GM23338 (cell line): ENCODE measurements at regions not wholly inside any gene's neighbourhood (a gene's known extent, or its start where the extent isn't known, plus 50 kb on each side); places are given as distances from the start of the nearest gene placed in this dataset.

ENCODE experiments used
- ATAC-seq: fragments of 200-7000 bp; cut with Tn5 transposase; 3 replicates; pipeline ENCODE4 v1.9.1; 2020
- DNase-seq: peaks from one replicate; pipeline ENCODE4 v3.0.0-alpha.2; 2015; ENCODE audit warnings: low spot score
- H2AFZ ChIP-seq: fragments of 200-600 bp; sonication (generic); 2 replicates; pipeline ENCODE4 v1.8.0; 2016; ENCODE audit warnings: antibody characterized with exemption, mild to moderate bottlenecking, moderate library complexity
- H3F3A ChIP-seq: fragments of 200-600 bp; sonication (generic); replicated peaks from 2 replicates; pipeline ENCODE4 v1.8.0; 2017; ENCODE audit warnings: antibody characterized with exemption, mixed run types, low read depth
- H3K27ac ChIP-seq: fragments of 200-600 bp; sonication (generic); 2 replicates; pipeline ENCODE4 v1.6.1; 2016; ENCODE audit warnings: low read depth
- H3K27me3 ChIP-seq: fragments of 200-600 bp; sonication (generic); 2 replicates; pipeline ENCODE4 v1.8.0; 2016; ENCODE audit warnings: mild to moderate bottlenecking, mixed run types, moderate library complexity; ENCODE audit not compliant: insufficient read depth
- H3K36me3 ChIP-seq: fragments of 200-600 bp; sonication (generic); 2 replicates; pipeline ENCODE4 v1.8.0; 2016; ENCODE audit warnings: mild to moderate bottlenecking; ENCODE audit not compliant: insufficient read depth
- H3K4me1 ChIP-seq: fragments of 200-600 bp; sonication (generic); 2 replicates; pipeline ENCODE4 v1.8.0; 2016; ENCODE audit warnings: mild to moderate bottlenecking, moderate library complexity; ENCODE audit not compliant: insufficient read depth
- H3K4me2 ChIP-seq: fragments of 200-600 bp; sonication (generic); 2 replicates; pipeline ENCODE4 v1.7.1; 2017; ENCODE audit warnings: mixed run types
- H3K4me3 ChIP-seq: fragments of 200-600 bp; sonication (generic); 2 replicates; pipeline ENCODE4 v1.6.1; 2016; ENCODE audit warnings: mixed run types
- H3K79me2 ChIP-seq: fragments of 200-600 bp; sonication (generic); replicated peaks from 2 replicates; pipeline ENCODE4 v1.8.0; 2017; ENCODE audit warnings: mild to moderate bottlenecking; ENCODE audit not compliant: insufficient read depth
- H3K9me2 ChIP-seq: fragments of 200-600 bp; sonication (generic); 2 replicates; pipeline ENCODE4 v1.8.0; 2017; ENCODE audit not compliant: insufficient read depth
- H4K20me1 ChIP-seq: fragments of 200-600 bp; sonication (generic); replicated peaks from 2 replicates; pipeline ENCODE4 v1.8.0; 2017; ENCODE audit warnings: mild to moderate bottlenecking; ENCODE audit not compliant: insufficient read depth
- H3K27ac Mint-ChIP-seq: 2 replicates; pipeline ENCODE4 v1.8.0; 2020; ENCODE audit warnings: inconsistent platforms, mild to moderate bottlenecking, moderate library complexity, mixed read lengths
- H3K27me3 Mint-ChIP-seq: 3 replicates; pipeline ENCODE4 v1.8.0; 2022; ENCODE audit warnings: low read depth, mild to moderate bottlenecking, moderate library complexity, mixed read lengths, inconsistent platforms; ENCODE audit not compliant: insufficient read depth, poor library complexity
- H3K36me3 Mint-ChIP-seq: 3 replicates; pipeline ENCODE4 v1.8.0; 2021; ENCODE audit warnings: low read depth, mild to moderate bottlenecking, inconsistent platforms, moderate library complexity, mixed read lengths
- H3K4me1 Mint-ChIP-seq: 3 replicates; pipeline ENCODE4 v1.8.0; 2020; ENCODE audit warnings: mild to moderate bottlenecking, inconsistent platforms, mixed read lengths
- H3K4me3 Mint-ChIP-seq: 3 replicates; pipeline ENCODE4 v1.8.0; 2021; ENCODE audit warnings: moderate library complexity, mild to moderate bottlenecking, inconsistent platforms, mixed read lengths
- H3K9me3 Mint-ChIP-seq: 3 replicates; pipeline ENCODE4 v1.8.0; 2020; ENCODE audit warnings: moderate library complexity, mild to moderate bottlenecking, inconsistent platforms, mixed read lengths
- CTCF ChIP-seq, 2 experiments: fragments of 200-600 bp in 1 of 2; sonication (generic) in 1 of 2; conservative IDR thresholded peaks; 2 replicates each; pipeline versions ENCODE4 v1.5.1 to v1.6.1; 2016 to 2017; ENCODE audit warnings: antibody characterized with exemption in 2 of 2, low read depth in 2 of 2, mild to moderate bottlenecking in 2 of 2, moderate library complexity in 1 of 2
- JUNB ChIP-seq: IDR thresholded peaks from one replicate; pipeline ENCODE4 v1.6.1; 2016; ENCODE audit warnings: antibody characterized with exemption; ENCODE audit not compliant: unreplicated experiment
- NANOG ChIP-seq: IDR thresholded peaks from 2 replicates; pipeline ENCODE4 v1.6.1; 2016; ENCODE audit warnings: antibody characterized with exemption, borderline replicate concordance
- POLR2AphosphoS5 ChIP-seq: IDR thresholded peaks from 2 replicates; pipeline ENCODE4 v1.6.1; 2016; ENCODE audit warnings: antibody characterized with exemption, low read depth
- STAT1 ChIP-seq: IDR thresholded peaks from one replicate; pipeline ENCODE4 v1.6.1; 2016; ENCODE audit warnings: antibody characterized with exemption; ENCODE audit not compliant: unreplicated experiment
- ZNF114 ChIP-seq: fragments of 250-450 bp; sonication (Bioruptor Pico); IDR thresholded peaks from 2 replicates; pipeline ENCODE4 v1.5.0; 2020; ENCODE audit warnings: mild to moderate bottlenecking, moderate library complexity
- TF ChIP-seq, protein P1 (sequence below): fragments of 250-450 bp; sonication (Bioruptor Pico); IDR thresholded peaks from 2 replicates; pipeline ENCODE4 v1.5.0; 2020; ENCODE audit warnings: mild to moderate bottlenecking, moderate library complexity

DNA sequence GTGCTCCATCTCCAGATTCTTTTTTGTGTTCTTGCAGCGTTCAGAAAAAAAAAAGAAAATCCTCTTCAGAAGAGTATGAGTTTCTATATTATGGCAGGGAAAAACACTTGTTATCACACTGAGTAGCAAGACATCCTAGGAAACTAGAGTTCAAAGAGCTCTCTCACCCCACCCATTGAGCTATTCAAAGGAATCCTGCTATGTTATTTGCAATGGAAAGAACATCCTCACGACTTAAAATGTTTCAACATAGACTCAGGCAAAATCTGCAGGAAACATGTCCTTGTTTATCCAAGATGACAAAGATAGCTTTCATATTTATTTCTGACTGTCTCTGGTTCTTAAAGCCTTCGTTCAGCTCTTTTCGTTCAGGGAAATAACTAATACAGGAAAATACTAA, 331.6 kb upstream of the ANO5 start:
- peak; percentile 83 for ATAC-seq
- Histone ChIP-seq H3K4me3 (no peak overlapping the region), H4K20me1 (no peaks in the 10 kb centered on the region), H3K36me3 (no peaks in the 10 kb centered on the region), H3K27ac (no peak overlapping the region), H2AFZ (no peak overlapping the region), H3K9me2 (no peaks in the 10 kb centered on the region), H3K4me1 (peaks cover 13% of the 10 kb centered on the region), H3K4me2 (0 out of 2 replicates have a peak overlapping the region, but pooled peaks have one; percentile 4), H3K79me2 (no peaks in the 10 kb centered on the region), H3K27me3 (peaks cover 13% of the 10 kb centered on the region; the same call in 1 of the 2 replicates), H3F3A (no peaks in the 10 kb centered on the region)
- peaks cover 15% of the 10 kb centered on the region for H3K4me1 Mint-ChIP-seq
- TF ChIP-seq, protein P1, sequence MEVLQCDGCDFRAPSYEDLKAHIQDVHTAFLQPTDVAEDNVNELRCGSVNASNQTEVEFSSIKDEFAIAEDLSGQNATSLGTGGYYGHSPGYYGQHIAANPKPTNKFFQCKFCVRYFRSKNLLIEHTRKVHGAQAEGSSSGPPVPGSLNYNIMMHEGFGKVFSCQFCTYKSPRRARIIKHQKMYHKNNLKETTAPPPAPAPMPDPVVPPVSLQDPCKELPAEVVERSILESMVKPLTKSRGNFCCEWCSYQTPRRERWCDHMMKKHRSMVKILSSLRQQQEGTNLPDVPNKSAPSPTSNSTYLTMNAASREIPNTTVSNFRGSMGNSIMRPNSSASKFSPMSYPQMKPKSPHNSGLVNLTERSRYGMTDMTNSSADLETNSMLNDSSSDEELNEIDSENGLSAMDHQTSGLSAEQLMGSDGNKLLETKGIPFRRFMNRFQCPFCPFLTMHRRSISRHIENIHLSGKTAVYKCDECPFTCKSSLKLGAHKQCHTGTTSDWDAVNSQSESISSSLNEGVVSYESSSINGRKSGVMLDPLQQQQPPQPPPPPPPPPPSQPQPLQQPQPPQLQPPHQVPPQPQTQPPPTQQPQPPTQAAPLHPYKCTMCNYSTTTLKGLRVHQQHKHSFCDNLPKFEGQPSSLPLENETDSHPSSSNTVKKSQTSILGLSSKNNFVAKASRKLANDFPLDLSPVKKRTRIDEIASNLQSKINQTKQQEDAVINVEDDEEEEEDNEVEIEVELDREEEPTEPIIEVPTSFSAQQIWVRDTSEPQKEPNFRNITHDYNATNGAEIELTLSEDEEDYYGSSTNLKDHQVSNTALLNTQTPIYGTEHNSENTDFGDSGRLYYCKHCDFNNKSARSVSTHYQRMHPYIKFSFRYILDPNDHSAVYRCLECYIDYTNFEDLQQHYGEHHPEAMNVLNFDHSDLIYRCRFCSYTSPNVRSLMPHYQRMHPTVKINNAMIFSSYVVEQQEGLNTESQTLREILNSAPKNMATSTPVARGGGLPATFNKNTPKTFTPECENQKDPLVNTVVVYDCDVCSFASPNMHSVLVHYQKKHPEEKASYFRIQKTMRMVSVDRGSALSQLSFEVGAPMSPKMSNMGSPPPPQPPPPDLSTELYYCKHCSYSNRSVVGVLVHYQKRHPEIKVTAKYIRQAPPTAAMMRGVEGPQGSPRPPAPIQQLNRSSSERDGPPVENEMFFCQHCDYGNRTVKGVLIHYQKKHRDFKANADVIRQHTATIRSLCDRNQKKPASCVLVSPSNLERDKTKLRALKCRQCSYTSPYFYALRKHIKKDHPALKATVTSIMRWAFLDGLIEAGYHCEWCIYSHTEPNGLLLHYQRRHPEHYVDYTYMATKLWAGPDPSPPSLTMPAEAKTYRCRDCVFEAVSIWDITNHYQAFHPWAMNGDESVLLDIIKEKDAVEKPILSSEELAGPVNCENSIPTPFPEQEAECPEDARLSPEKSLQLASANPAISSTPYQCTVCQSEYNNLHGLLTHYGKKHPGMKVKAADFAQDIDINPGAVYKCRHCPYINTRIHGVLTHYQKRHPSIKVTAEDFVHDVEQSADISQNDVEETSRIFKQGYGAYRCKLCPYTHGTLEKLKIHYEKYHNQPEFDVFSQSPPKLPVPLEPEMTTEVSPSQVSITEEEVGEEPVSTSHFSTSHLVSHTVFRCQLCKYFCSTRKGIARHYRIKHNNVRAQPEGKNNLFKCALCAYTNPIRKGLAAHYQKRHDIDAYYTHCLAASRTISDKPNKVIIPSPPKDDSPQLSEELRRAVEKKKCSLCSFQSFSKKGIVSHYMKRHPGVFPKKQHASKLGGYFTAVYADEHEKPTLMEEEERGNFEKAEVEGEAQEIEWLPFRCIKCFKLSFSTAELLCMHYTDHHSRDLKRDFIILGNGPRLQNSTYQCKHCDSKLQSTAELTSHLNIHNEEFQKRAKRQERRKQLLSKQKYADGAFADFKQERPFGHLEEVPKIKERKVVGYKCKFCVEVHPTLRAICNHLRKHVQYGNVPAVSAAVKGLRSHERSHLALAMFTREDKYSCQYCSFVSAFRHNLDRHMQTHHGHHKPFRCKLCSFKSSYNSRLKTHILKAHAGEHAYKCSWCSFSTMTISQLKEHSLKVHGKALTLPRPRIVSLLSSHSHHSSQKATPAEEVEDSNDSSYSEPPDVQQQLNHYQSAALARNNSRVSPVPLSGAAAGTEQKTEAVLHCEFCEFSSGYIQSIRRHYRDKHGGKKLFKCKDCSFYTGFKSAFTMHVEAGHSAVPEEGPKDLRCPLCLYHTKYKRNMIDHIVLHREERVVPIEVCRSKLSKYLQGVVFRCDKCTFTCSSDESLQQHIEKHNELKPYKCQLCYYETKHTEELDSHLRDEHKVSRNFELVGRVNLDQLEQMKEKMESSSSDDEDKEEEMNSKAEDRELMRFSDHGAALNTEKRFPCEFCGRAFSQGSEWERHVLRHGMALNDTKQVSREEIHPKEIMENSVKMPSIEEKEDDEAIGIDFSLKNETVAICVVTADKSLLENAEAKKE = no peak
- TF ChIP-seq POLR2AphosphoS5 = no peak
- TF ChIP-seq STAT1 = no peak
- TF ChIP-seq NANOG = peak; percentile 52; the same call in 1 of the 2 replicates
- no peak for TF ChIP-seq JUNB
- TF ChIP-seq CTCF (conservative IDR thresholded peaks at IDR 0.05; ENCODE audit: low read depth in 2 of 2) = no peak
- TF ChIP-seq ZNF114 (CRISPR knock-in tag) = no peak
- no peak overlapping the region for H3K27ac Mint-ChIP-seq
- peak; percentile 55 for DNase-seq
- H3K27me3 Mint-ChIP-seq = peaks cover 13% of the 10 kb centered on the region
- H3K4me3 Mint-ChIP-seq = no peak overlapping the region; the same call in 2 of the 3 replicates
- H3K9me3 Mint-ChIP-seq = no peaks in the 10 kb centered on the region
- H3K36me3 Mint-ChIP-seq = no peaks in the 10 kb centered on the region
